ENCODE measurements at regions not wholly inside any gene's neighbourhood (a gene's known extent, or its start where the extent isn't known, plus 50 kb on each side); places are given as distances from the start of the nearest gene placed in this dataset.

GRCh38 chr10:25661632-25662031 is 272.4 kb upstream of the MYO3A start:
- no peak for DNase-seq (ENCODE audit: low spot score)

- DNase-seq (ENCODE audit: low spot score) = no peak
These were observed 267.8 kb upstream of the MYO3A start for GRCh38 chr10:25666276-25666675.

- no peak for DNase-seq (ENCODE audit: low spot score)
These were observed 258.8 kb upstream of the MYO3A start for GRCh38 chr10:25675204-25675603.

GRCh38 chr10:25675615-25676014 is 258.4 kb upstream of the MYO3A start:
- no peak for DNase-seq (ENCODE audit: low spot score)

- DNase-seq (ENCODE audit: low spot score) = no peak
These were observed 255.8 kb upstream of the MYO3A start for GRCh38 chr10:25678220-25678619.

GRCh38 chr10:25678666-25679065 is 255.4 kb upstream of the MYO3A start:
- no peak for DNase-seq (ENCODE audit: low spot score)

- DNase-seq (ENCODE audit: low spot score) = peak; percentile 20
These were observed 251.7 kb upstream of the MYO3A start for GRCh38 chr10:25682203-25682851.

GRCh38 chr10:25683344-25683743 is 250.7 kb upstream of the MYO3A start:
- DNase-seq (ENCODE audit: low spot score) = no peak

GRCh38 chr10:25687521-25687920 is 246.5 kb upstream of the MYO3A start:
- no peak for DNase-seq (ENCODE audit: low spot score)

GRCh38 chr10:25689346-25690100 is 244.5 kb upstream of the MYO3A start:
- no peak for DNase-seq (ENCODE audit: low spot score)

- DNase-seq (ENCODE audit: low spot score) = no peak
These were observed 241.3 kb upstream of the MYO3A start for GRCh38 chr10:25692761-25693160.

GRCh38 chr10:25694206-25694933 is 239.7 kb upstream of the MYO3A start:
- DNase-seq (ENCODE audit: low spot score) = no peak

GRCh38 chr10:25694971-25695370 is 239.1 kb upstream of the MYO3A start:
- DNase-seq (ENCODE audit: low spot score) = no peak

- no peak for DNase-seq (ENCODE audit: low spot score)
These were observed 238.4 kb upstream of the MYO3A start for GRCh38 chr10:25695586-25695985.

- DNase-seq (ENCODE audit: low spot score) = peak; percentile 21
These were observed 237.9 kb upstream of the MYO3A start for GRCh38 chr10:25696013-25696708.

GRCh38 chr10:25697412-25697811 is 236.6 kb upstream of the MYO3A start:
- DNase-seq (ENCODE audit: low spot score) = no peak

- DNase-seq (ENCODE audit: low spot score) = no peak
These were observed 235.4 kb upstream of the MYO3A start for GRCh38 chr10:25698638-25699037.

GRCh38 chr10:25699631-25700030 is 234.4 kb upstream of the MYO3A start:
- DNase-seq (ENCODE audit: low spot score) = no peak

- DNase-seq (ENCODE audit: low spot score) = peak; percentile 65
These were observed 232.4 kb upstream of the MYO3A start for GRCh38 chr10:25701652-25702051.

- DNase-seq (ENCODE audit: low spot score) = no peak
These were observed 229.4 kb upstream of the MYO3A start for GRCh38 chr10:25704622-25705021.

GRCh38 chr10:25707572-25707971 is 226.5 kb upstream of the MYO3A start:
- DNase-seq (ENCODE audit: low spot score) = no peak

- DNase-seq (ENCODE audit: low spot score) = no peak
These were observed 225.9 kb upstream of the MYO3A start for GRCh38 chr10:25707976-25708671.
